CD14-positive monocyte (primary cell): ENCODE measurements at regions not wholly inside any gene's neighbourhood (a gene's known extent, or its start where the extent isn't known, plus 50 kb on each side); places are given as distances from the start of the nearest gene placed in this dataset.

Experiments used
- DNase-seq, 3 donors: peaks; one replicate each; pipeline ENCODE4 v3.0.0-alpha.2; 2011 to 2022
- H2AFZ ChIP-seq: 2 replicates; pipeline ENCODE4 v1.6.0; 2012; ENCODE audit warnings: mild to moderate bottlenecking, low read depth, low read length, inconsistent platforms; ENCODE audit not compliant: insufficient read depth, poor library complexity, severe bottlenecking
- H3K27ac ChIP-seq, 2 donors: 1 replicate in 1 of 2; 2 replicates in 1 of 2; pipeline ENCODE4 v1.5.1; 2012 to 2013; ENCODE audit warnings: low read length in 2 of 2, control low read depth in 1 of 2, inconsistent platforms in 1 of 2, low read depth in 1 of 2, mild to moderate bottlenecking in 1 of 2
- H3K27me3 ChIP-seq, 2 donors: one replicate each; pipeline versions ENCODE4 v1.6.0 to v1.6.1; 2011 to 2013; ENCODE audit warnings: low read length in 2 of 2; ENCODE audit not compliant: control insufficient read depth in 2 of 2, insufficient read depth in 2 of 2
- H3K36me3 ChIP-seq, 2 donors: replicated peaks in 1 of 2; 1 replicate in 1 of 2; 2 replicates in 1 of 2; pipeline versions ENCODE4 v1.5.1 to v1.6.1; 2012 to 2013; ENCODE audit warnings: low read length in 2 of 2, control low read depth in 1 of 2, inconsistent platforms in 1 of 2, mild to moderate bottlenecking in 1 of 2; ENCODE audit not compliant: insufficient read depth in 2 of 2, control insufficient read depth in 1 of 2
- H3K4me1 ChIP-seq, 2 donors: 1 replicate in 1 of 2; 2 replicates in 1 of 2; pipeline versions ENCODE4 v1.5.1 to v1.6.1; 2012 to 2013; ENCODE audit warnings: low read length in 2 of 2, control low read depth in 1 of 2, inconsistent platforms in 1 of 2, mild to moderate bottlenecking in 1 of 2, moderate library complexity in 1 of 2; ENCODE audit not compliant: insufficient read depth in 2 of 2, control insufficient read depth in 1 of 2
- H3K4me2 ChIP-seq: replicated peaks from 2 replicates; pipeline ENCODE3; 2012; ENCODE audit warnings: low read length, moderate library complexity, mild to moderate bottlenecking; ENCODE audit not compliant: poor library complexity, severe bottlenecking; ENCODE audit errors: extremely low read depth
- H3K4me3 ChIP-seq, 3 experiments: fragments of 200-600 bp in 1 of 3; sonication (generic) in 1 of 3; replicated peaks in 1 of 3; 1 replicate in 2 of 3; 2 replicates in 1 of 3; pipeline ENCODE4 v1.5.1; 2011 to 2013; ENCODE audit warnings: low read length in 3 of 3, mild to moderate bottlenecking in 3 of 3, control low read depth in 2 of 3, low read depth in 2 of 3, inconsistent platforms in 1 of 3, moderate library complexity in 1 of 3
- H3K79me2 ChIP-seq: 2 replicates; pipeline ENCODE4 v1.6.0; 2012; ENCODE audit warnings: mild to moderate bottlenecking, control low read depth, inconsistent platforms, low read length, moderate library complexity; ENCODE audit not compliant: insufficient read depth
- H3K9ac ChIP-seq: 2 replicates; pipeline ENCODE4 v1.6.0; 2017; ENCODE audit warnings: low read length, mild to moderate bottlenecking; ENCODE audit not compliant: insufficient read depth, poor library complexity, severe bottlenecking
- H3K9me3 ChIP-seq, 2 donors: replicated peaks in 1 of 2; 1 replicate in 1 of 2; 2 replicates in 1 of 2; pipeline versions ENCODE4 v1.5.1 to v1.6.1; 2012 to 2013; ENCODE audit warnings: low read length in 2 of 2, control low read depth in 1 of 2; ENCODE audit not compliant: control insufficient read depth in 1 of 2, insufficient read depth in 1 of 2
- H4K20me1 ChIP-seq: 2 replicates; pipeline ENCODE4 v1.6.0; 2012; ENCODE audit warnings: mild to moderate bottlenecking, low read length, control low read depth, moderate library complexity; ENCODE audit not compliant: insufficient read depth
- H3K27ac Mint-ChIP-seq, 7 donors: one replicate each; pipeline ENCODE4 v1.8.0; 2020; ENCODE audit warnings: mild to moderate bottlenecking in 7 of 7, mixed read lengths in 7 of 7, moderate library complexity in 6 of 7, inconsistent platforms in 2 of 7
- H3K27me3 Mint-ChIP-seq, 3 donors: one replicate each; pipeline ENCODE4 v1.8.0; 2021 to 2022; ENCODE audit warnings: low read depth in 3 of 3, mild to moderate bottlenecking in 3 of 3, mixed read lengths in 3 of 3, moderate library complexity in 3 of 3, inconsistent platforms in 1 of 3
- H3K36me3 Mint-ChIP-seq, 2 donors: one replicate each; pipeline ENCODE4 v1.8.0; 2020; ENCODE audit warnings: mixed read lengths in 2 of 2, inconsistent platforms in 1 of 2, mild to moderate bottlenecking in 1 of 2
- H3K4me1 Mint-ChIP-seq: one replicate; pipeline ENCODE4 v1.8.0; 2020; ENCODE audit warnings: mild to moderate bottlenecking, mixed read lengths
- H3K4me3 Mint-ChIP-seq, 2 donors: one replicate each; pipeline ENCODE4 v1.8.0; 2020; ENCODE audit warnings: mild to moderate bottlenecking in 2 of 2, mixed read lengths in 2 of 2, moderate library complexity in 1 of 2
- H3K9me3 Mint-ChIP-seq, 7 donors: one replicate each; pipeline ENCODE4 v1.8.0; 2020 to 2022; ENCODE audit warnings: mixed read lengths in 7 of 7, mild to moderate bottlenecking in 6 of 7, moderate library complexity in 6 of 7, inconsistent platforms in 2 of 7
- CTCF ChIP-seq: fragments of 200-600 bp; IDR thresholded peaks from one replicate; pipeline ENCODE4 v1.8.0; 2022; ENCODE audit warnings: antibody characterized with exemption, mild to moderate bottlenecking
- WGBS: methylation state at CpG from one replicate; pipeline ENCODE4 v1.1.5; 2013; ENCODE audit warnings: missing lambda C conversion rate; ENCODE audit not compliant: insufficient coverage; 5-methylcytosine and 5-hydroxymethylcytosine counted together
- intact Hi-C, 2 donors: fragments of 100-400 bp; cut with micrococcal nuclease; formaldehyde crosslinking; loops; one replicate each; pipeline versions ENCODE4 v1.15.0 to v1.15.1; 2023

- H3K79me2 ChIP-seq: no peaks in the 10 kb centered on the region
- peaks cover 0 to 2% (median 1%) of the 10 kb centered on the region in 3 donors for H3K27me3 Mint-ChIP-seq
- no peaks in the 10 kb centered on the region for H3K4me1 ChIP-seq
- H3K27ac ChIP-seq: no peak overlapping the region
- no peaks in the 10 kb centered on the region for H3K27me3 ChIP-seq
- no peak overlapping the region for H3K27ac Mint-ChIP-seq
- no peak for TF ChIP-seq CTCF
- no peaks in the 10 kb centered on the region for H4K20me1 ChIP-seq
- no peaks in the 10 kb centered on the region for H3K36me3 ChIP-seq
- no peaks in the 10 kb centered on the region for H3K36me3 Mint-ChIP-seq
- no peak for DNase-seq
- H3K9me3 ChIP-seq: peaks cover 35 to 37% of the 10 kb centered on the region in 2 donors
- H3K9ac ChIP-seq: no peak overlapping the region
- H2AFZ ChIP-seq: no peak overlapping the region
- H3K4me3 ChIP-seq: no peak overlapping the region
- H3K4me3 Mint-ChIP-seq: no peak overlapping the region
- WGBS: 100% methylated on average over 2 of the region's 2 CpGs
- H3K4me2 ChIP-seq: no peak overlapping the region
- H3K4me1 Mint-ChIP-seq: no peaks in the 10 kb centered on the region
- intact Hi-C loops: no loop called here
- peaks cover 12 to 38% (median 33%) of the 10 kb centered on the region in 7 donors for H3K9me3 Mint-ChIP-seq
Measured at GRCh38 chr6:40668203-40668602, 81.0 kb upstream of the LRFN2 start.

GRCh38 chr6:40666530-40666929 is 79.4 kb upstream of the LRFN2 start:
- Histone ChIP-seq H3K79me2 (no peaks in the 10 kb centered on the region), H3K4me1 (no peaks in the 10 kb centered on the region), H3K9me3 (peaks cover 35 to 42% of the 10 kb centered on the region in 2 donors), H3K4me3 (no peak overlapping the region), H3K4me2 (no peak overlapping the region), H2AFZ (no peak overlapping the region), H3K9ac (no peak overlapping the region), H3K27me3 (no peaks in the 10 kb centered on the region), H4K20me1 (no peaks in the 10 kb centered on the region), H3K27ac (no peak overlapping the region), H3K36me3 (no peaks in the 10 kb centered on the region)
- intact Hi-C loops: no loop called here
- Mint-ChIP-seq H3K4me3 (no peak overlapping the region), H3K27ac (no peak overlapping the region), H3K36me3 (no peaks in the 10 kb centered on the region), H3K27me3 (peaks cover 0 to 2% (median 1%) of the 10 kb centered on the region in 3 donors), H3K4me1 (no peaks in the 10 kb centered on the region), H3K9me3 (peaks cover 12 to 39% (median 33%) of the 10 kb centered on the region in 7 donors)
- no peak for DNase-seq
- 91% methylated on average over 3 of the region's 4 CpGs for WGBS
- no peak for TF ChIP-seq CTCF
